ENCODE measurements at regions not wholly inside any gene's neighbourhood (a gene's known extent, or its start where the extent isn't known, plus 50 kb on each side); places are given as distances from the start of the nearest gene placed in this dataset.

DNA sequence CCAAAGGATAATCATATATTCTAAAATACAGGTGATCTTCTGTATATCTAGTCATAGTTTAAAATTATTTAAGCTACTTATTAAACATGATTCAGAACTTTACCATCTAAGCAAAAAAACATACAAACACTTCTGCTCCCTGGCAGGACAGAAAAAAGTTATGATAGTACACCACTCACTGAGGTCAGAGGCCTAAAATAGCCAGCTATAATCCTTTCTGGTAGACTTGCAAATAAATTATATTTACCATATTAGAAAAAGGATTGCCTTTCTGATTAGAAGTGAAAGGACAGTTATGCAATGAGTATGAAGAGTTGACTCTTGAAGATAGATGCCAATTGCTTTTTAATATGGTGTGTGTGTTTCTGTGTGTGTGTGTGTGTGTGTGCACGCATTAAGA is 207.4 kb downstream of the BMP2 start:
- intact Hi-C loops (cut with DNase I) = no loop called here
- no peak for DNase-seq (ENCODE audit: low spot score)
- TF ChIP-seq POLR2AphosphoS5 (IDR thresholded peaks at IDR 0.05) = no peak
- TF ChIP-seq POLR2A (IDR thresholded peaks at IDR 0.05) = no peak
- TF ChIP-seq, protein P1, sequence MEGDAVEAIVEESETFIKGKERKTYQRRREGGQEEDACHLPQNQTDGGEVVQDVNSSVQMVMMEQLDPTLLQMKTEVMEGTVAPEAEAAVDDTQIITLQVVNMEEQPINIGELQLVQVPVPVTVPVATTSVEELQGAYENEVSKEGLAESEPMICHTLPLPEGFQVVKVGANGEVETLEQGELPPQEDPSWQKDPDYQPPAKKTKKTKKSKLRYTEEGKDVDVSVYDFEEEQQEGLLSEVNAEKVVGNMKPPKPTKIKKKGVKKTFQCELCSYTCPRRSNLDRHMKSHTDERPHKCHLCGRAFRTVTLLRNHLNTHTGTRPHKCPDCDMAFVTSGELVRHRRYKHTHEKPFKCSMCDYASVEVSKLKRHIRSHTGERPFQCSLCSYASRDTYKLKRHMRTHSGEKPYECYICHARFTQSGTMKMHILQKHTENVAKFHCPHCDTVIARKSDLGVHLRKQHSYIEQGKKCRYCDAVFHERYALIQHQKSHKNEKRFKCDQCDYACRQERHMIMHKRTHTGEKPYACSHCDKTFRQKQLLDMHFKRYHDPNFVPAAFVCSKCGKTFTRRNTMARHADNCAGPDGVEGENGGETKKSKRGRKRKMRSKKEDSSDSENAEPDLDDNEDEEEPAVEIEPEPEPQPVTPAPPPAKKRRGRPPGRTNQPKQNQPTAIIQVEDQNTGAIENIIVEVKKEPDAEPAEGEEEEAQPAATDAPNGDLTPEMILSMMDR (IDR thresholded peaks at IDR 0.05) = no peak
- Histone ChIP-seq H3K27ac (no peak overlapping the region), H3K4me3 (no peak overlapping the region), H3K4me1 (replicated peaks) (no peaks in the 10 kb centered on the region), H3K9me3 (no peaks in the 10 kb centered on the region), H3K27me3 (replicated peaks; ENCODE audit: insufficient read depth) (no peaks in the 10 kb centered on the region), H3K36me3 (no peaks in the 10 kb centered on the region)
- 96% methylated on average over 1 of the region's 1 CpG for WGBS

DNA sequence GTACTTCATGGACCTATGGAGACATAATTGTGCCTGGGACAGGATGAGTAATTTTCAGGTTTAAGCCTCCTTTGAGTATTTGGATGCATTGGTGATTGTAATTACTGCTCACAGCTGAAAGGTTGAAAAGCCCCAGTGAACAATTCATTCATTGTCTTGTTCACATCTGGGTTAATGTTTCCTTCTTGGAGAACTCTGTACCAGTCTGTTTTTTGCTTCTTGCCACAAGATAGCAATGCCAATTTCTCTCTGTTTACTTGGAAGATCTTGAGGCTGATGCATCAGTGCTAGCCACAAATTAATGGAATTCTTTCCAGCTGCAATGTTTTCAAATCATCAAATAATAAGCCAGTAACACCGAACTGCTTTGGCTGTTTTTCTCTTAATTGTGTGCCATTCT is 207.8 kb downstream of the BMP2 start:
- WGBS = 42% methylated on average over 1 of the region's 1 CpG
- H3K4me1 ChIP-seq (replicated peaks) = no peaks in the 10 kb centered on the region
- no peaks in the 10 kb centered on the region for H3K9me3 ChIP-seq
- H3K27ac ChIP-seq = no peak overlapping the region
- no peaks in the 10 kb centered on the region for H3K27me3 ChIP-seq (replicated peaks; ENCODE audit: insufficient read depth)
- TF ChIP-seq POLR2AphosphoS5 (IDR thresholded peaks at IDR 0.05) (no peak), POLR2A (IDR thresholded peaks at IDR 0.05) (no peak)
- TF ChIP-seq, protein P1 (IDR thresholded peaks at IDR 0.05) = no peak
- DNase-seq (ENCODE audit: low spot score) = no peak
- H3K4me3 ChIP-seq = no peak overlapping the region
- H3K36me3 ChIP-seq = no peaks in the 10 kb centered on the region
- intact Hi-C loops (cut with DNase I) = no loop called here

DNA sequence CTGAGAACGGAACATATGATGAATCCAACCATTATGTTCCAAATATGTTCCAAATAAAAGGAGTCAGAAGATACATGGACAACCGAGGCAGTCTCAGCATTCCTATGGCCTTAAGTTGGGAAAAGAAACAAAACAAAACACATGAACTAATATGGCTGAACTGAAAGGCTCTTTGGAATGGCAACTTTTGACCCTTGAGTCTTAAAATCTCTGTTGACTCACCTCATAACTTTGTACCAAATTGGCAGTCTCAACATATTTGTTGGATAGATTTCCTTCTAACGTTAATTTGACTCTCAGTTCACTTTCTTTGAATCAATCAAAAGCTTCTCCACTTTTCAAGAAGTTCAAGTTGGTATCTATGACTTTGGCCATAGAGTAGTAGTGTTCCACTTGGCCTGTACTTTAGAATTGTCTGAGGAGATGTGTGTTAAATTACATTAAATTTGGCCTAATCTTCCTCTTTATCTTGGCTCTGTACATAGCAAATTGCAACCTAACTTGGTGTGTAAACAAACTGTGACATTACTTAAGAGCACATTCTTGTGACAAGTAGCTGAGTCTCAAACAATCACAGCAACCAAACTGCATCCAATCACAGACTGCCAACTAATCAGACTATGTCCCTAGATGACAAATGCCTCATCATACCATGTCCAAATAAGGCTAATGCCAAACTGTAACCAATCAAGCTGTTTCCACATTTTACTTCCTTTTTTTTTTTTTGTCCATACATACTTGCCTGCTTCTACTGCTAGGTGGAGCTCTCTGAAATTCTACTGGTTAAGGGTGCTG is 208.8 kb downstream of the BMP2 start:
- Histone ChIP-seq H3K4me3 (no peak overlapping the region), H3K9me3 (no peaks in the 10 kb centered on the region), H3K27me3 (replicated peaks; ENCODE audit: insufficient read depth) (no peaks in the 10 kb centered on the region), H3K27ac (no peak overlapping the region), H3K36me3 (no peaks in the 10 kb centered on the region), H3K4me1 (replicated peaks) (no peaks in the 10 kb centered on the region)
- DNase-seq (ENCODE audit: low spot score) = no peak
- WGBS = 61% methylated on average over 3 of the region's 3 CpGs
- intact Hi-C loops (cut with DNase I) = no loop called here
- TF ChIP-seq, protein P1 (IDR thresholded peaks at IDR 0.05) = no peak
- no peak for TF ChIP-seq POLR2AphosphoS5 (IDR thresholded peaks at IDR 0.05)
- no peak for TF ChIP-seq POLR2A (IDR thresholded peaks at IDR 0.05)

DNA sequence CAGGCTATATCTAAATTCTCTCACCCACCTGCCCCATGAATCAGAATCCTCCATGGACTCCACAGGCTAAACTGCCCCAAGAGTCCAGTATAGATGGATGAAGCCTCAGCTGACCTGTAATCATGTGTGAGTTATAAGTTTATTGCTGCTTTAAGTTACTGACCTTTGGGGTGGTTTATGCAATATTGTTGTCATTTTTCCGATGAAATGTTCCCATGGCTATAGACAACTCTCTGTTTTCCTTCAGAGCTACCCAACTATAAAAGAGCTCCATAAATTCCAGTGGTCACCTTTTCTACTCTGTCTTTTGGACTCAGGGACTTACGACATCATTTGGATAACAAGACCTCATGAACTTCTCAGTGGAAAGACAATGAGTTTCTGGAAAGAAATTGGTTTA is 212.1 kb downstream of the BMP2 start:
- Histone ChIP-seq H3K27ac (no peak overlapping the region), H3K9me3 (no peaks in the 10 kb centered on the region), H3K4me1 (replicated peaks) (no peaks in the 10 kb centered on the region), H3K4me3 (no peak overlapping the region), H3K36me3 (no peaks in the 10 kb centered on the region), H3K27me3 (replicated peaks; ENCODE audit: insufficient read depth) (no peaks in the 10 kb centered on the region)
- TF ChIP-seq, protein P1 (IDR thresholded peaks at IDR 0.05) = no peak
- no peak for TF ChIP-seq POLR2A (IDR thresholded peaks at IDR 0.05)
- no peak for TF ChIP-seq POLR2AphosphoS5 (IDR thresholded peaks at IDR 0.05)
- WGBS = 70% methylated on average over 2 of the region's 2 CpGs
- intact Hi-C loops (cut with DNase I) = no loop called here
- no peak for DNase-seq (ENCODE audit: low spot score)

DNA sequence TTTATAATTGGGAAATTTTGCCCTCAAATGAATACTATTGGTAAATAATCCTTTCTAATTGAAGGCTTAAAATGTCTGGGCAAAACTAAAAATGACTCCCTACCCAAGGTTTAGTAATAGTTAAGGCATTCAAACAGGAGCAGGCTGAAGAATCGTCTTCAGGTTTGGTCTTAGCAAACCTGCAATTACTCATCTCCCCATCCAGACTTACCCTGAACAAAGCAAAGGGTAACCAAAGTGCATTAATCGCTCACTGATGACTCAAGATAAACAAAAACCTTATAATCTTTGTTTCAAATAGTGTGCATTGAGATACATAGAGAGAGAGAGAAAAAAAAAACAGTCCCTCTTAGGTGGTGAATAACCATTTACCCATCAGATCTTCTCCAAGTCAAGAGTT is 225.5 kb downstream of the BMP2 start:
- 60% methylated on average over 2 of the region's 2 CpGs for WGBS
- Histone ChIP-seq H3K9me3 (no peaks in the 10 kb centered on the region), H3K4me1 (replicated peaks) (no peaks in the 10 kb centered on the region), H3K36me3 (no peaks in the 10 kb centered on the region), H3K27ac (no peak overlapping the region), H3K27me3 (replicated peaks; ENCODE audit: insufficient read depth) (no peaks in the 10 kb centered on the region), H3K4me3 (no peak overlapping the region)
- DNase-seq (ENCODE audit: low spot score) = no peak
- TF ChIP-seq, protein P1 (IDR thresholded peaks at IDR 0.05) = no peak
- TF ChIP-seq POLR2A (IDR thresholded peaks at IDR 0.05) = no peak
- no peak for TF ChIP-seq POLR2AphosphoS5 (IDR thresholded peaks at IDR 0.05)
- intact Hi-C loops (cut with DNase I) = no loop called here
